ENCODE measurements at regions not wholly inside any gene's neighbourhood (a gene's known extent, or its start where the extent isn't known, plus 50 kb on each side); places are given as distances from the start of the nearest gene placed in this dataset.

GRCh38 chr3:147757866-147758265 is 348.7 kb downstream of the ZIC1 start:
- Histone ChIP-seq H3K4me1 (no peaks in the 10 kb centered on the region), H3K4me2 (no peak overlapping the region), H3K4me3 (no peak overlapping the region), H3K27ac (no peak overlapping the region), H3K9me3 (no peaks in the 10 kb centered on the region)
- ChIA-PET POLR2A (no interaction called here), CTCF (no interaction called here)
- ATAC-seq (no peak), DNase-seq (ENCODE audit: low read depth in 1 of 2, low spot score in 1 of 2) (no peak), FAIRE-seq (no peak)
- 33% methylated on average over 3 of the region's 3 CpGs for WGBS (ENCODE audit: missing lambda C conversion rate)
- TF ChIP-seq, protein P1, sequence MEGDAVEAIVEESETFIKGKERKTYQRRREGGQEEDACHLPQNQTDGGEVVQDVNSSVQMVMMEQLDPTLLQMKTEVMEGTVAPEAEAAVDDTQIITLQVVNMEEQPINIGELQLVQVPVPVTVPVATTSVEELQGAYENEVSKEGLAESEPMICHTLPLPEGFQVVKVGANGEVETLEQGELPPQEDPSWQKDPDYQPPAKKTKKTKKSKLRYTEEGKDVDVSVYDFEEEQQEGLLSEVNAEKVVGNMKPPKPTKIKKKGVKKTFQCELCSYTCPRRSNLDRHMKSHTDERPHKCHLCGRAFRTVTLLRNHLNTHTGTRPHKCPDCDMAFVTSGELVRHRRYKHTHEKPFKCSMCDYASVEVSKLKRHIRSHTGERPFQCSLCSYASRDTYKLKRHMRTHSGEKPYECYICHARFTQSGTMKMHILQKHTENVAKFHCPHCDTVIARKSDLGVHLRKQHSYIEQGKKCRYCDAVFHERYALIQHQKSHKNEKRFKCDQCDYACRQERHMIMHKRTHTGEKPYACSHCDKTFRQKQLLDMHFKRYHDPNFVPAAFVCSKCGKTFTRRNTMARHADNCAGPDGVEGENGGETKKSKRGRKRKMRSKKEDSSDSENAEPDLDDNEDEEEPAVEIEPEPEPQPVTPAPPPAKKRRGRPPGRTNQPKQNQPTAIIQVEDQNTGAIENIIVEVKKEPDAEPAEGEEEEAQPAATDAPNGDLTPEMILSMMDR (IDR thresholded peaks at IDR 0.05) = no peak
- TF ChIP-seq MAFK (IDR thresholded peaks at IDR 0.05; ENCODE audit: partially characterized antibody) (no peak), CHD4 (IDR thresholded peaks at IDR 0.05; ENCODE audit: borderline replicate concordance) (no peak), CBX8 (IDR thresholded peaks at IDR 0.05) (no peak), KDM1A (IDR thresholded peaks at IDR 0.05; ENCODE audit: low read depth) (no peak), JUN (IDR thresholded peaks at IDR 0.05) (no peak), CBX2 (IDR thresholded peaks at IDR 0.05; ENCODE audit: borderline replicate concordance, low read depth) (no peak)

DNA sequence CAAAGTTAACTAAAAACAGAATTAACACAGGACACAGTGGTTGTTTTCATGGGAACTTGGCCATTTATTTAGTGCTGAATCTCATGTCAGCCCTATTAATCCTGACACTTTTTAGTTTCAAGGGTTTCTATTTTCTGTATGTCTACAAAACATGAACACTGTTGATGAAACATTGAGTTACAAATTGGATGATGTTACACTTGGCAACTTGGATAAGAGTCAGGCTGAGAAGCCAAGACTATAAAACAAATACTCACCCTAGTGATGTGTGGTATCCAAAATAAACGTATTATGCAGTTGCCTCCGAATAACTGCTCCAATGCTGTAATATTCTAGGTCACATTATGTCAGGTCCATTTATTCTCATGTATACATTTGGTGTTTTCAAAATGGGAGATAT is 349.6 kb downstream of the ZIC1 start:
- H3K4me3 ChIP-seq = no peak overlapping the region
- no peaks in the 10 kb centered on the region for H3K4me1 ChIP-seq
- TF ChIP-seq FOSB (CRISPR knock-in tag; IDR thresholded peaks at IDR 0.05) (no peak), HDAC2 (IDR thresholded peaks at IDR 0.05) (no peak), KDM1A (IDR thresholded peaks at IDR 0.05; ENCODE audit: low read depth) (no peak), MAX (IDR thresholded peaks at IDR 0.05) (no peak), GATA3 (IDR thresholded peaks at IDR 0.05; ENCODE audit: borderline replicate concordance) (no peak), SREBF2 (IDR thresholded peaks at IDR 0.05) (no peak)
- no peak for DNase-seq (ENCODE audit: low read depth in 1 of 2, low spot score in 1 of 2)
- no peak overlapping the region for H3K4me2 ChIP-seq
- H3K9me3 ChIP-seq = no peaks in the 10 kb centered on the region
- ChIA-PET POLR2A (no interaction called here), CTCF (no interaction called here)
- H3K27ac ChIP-seq = no peak overlapping the region
- no peak for FAIRE-seq
- ATAC-seq = no peak
- WGBS (ENCODE audit: missing lambda C conversion rate) = 20% methylated on average over 2 of the region's 2 CpGs

- ATAC-seq (no peak), FAIRE-seq (no peak), DNase-seq (ENCODE audit: low read depth in 1 of 2, low spot score in 1 of 2) (no peak)
- Histone ChIP-seq H3K9me3 (no peaks in the 10 kb centered on the region), H3K27ac (no peak overlapping the region), H3K4me3 (no peak overlapping the region), H3K4me2 (no peak overlapping the region), H3K4me1 (no peaks in the 10 kb centered on the region)
- ChIA-PET POLR2A (no interaction called here), CTCF (no interaction called here)
- WGBS (ENCODE audit: missing lambda C conversion rate) = 7% methylated on average over 1 of the region's 1 CpG
- TF ChIP-seq USF2 (IDR thresholded peaks at IDR 0.05) = no peak
- TF ChIP-seq ZNF302 (CRISPR knock-in tag; IDR thresholded peaks at IDR 0.05) = no peak
- no peak for TF ChIP-seq RNF2 (IDR thresholded peaks at IDR 0.05; ENCODE audit: borderline replicate concordance, low read depth)
- TF ChIP-seq, protein P2, sequence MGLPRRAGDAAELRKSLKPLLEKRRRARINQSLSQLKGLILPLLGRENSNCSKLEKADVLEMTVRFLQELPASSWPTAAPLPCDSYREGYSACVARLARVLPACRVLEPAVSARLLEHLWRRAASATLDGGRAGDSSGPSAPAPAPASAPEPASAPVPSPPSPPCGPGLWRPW (IDR thresholded peaks at IDR 0.05) = no peak
- no peak for TF ChIP-seq CEBPB (IDR thresholded peaks at IDR 0.05)
- no peak for TF ChIP-seq HDAC2 (IDR thresholded peaks at IDR 0.05)
- TF ChIP-seq SMC3 (IDR thresholded peaks at IDR 0.05) = no peak
Observed at GRCh38 chr3:147760085-147760484, 350.9 kb downstream of the ZIC1 start.

DNA sequence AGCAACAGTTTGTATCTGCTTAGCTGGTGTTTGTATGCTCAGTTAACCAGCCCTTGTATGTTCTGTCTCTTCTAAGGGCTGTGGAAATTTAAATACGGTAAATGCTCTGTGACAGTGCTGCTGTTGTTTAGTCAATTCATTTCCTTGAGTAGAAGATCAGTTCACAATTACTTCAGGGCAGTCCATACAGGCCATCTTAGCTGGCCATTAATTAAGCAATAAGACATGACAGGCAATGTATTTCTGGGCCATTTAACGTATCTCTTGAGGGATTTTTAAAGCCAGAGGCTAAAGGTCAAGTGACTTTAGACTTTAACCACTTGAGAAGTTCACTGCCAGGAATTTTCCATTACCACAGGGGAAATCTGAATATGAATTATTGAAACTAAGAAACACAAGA is 351.8 kb downstream of the ZIC1 start:
- no peak for ATAC-seq
- CTCF ChIA-PET = no interaction called here
- no peak overlapping the region for H3K4me2 ChIP-seq
- 7% methylated on average over 2 of the region's 2 CpGs for WGBS (ENCODE audit: missing lambda C conversion rate)
- no peaks in the 10 kb centered on the region for H3K9me3 ChIP-seq
- POLR2A ChIA-PET = no interaction called here
- no peak for DNase-seq (ENCODE audit: low read depth in 1 of 2, low spot score in 1 of 2)
- no peak overlapping the region for H3K27ac ChIP-seq
- no peaks in the 10 kb centered on the region for H3K4me1 ChIP-seq
- no peak for FAIRE-seq
- no peak overlapping the region for H3K4me3 ChIP-seq
- TF ChIP-seq ELK1 (IDR thresholded peaks at IDR 0.05; ENCODE audit: low read depth, low read length) = no peak
- no peak for TF ChIP-seq CHD2 (IDR thresholded peaks at IDR 0.05; ENCODE audit: low read length, partially characterized antibody)
- TF ChIP-seq NR3C1 (IDR thresholded peaks at IDR 0.05) = no peak
- TF ChIP-seq RCOR1 (IDR thresholded peaks at IDR 0.05; ENCODE audit: low read depth, low read length) = no peak
- TF ChIP-seq, protein P1 (IDR thresholded peaks at IDR 0.05) = no peak
- TF ChIP-seq KDM5A (IDR thresholded peaks at IDR 0.05) = no peak
- no peak for TF ChIP-seq MAZ (IDR thresholded peaks at IDR 0.05; ENCODE audit: borderline replicate concordance, low read depth, low read length)
- TF ChIP-seq CBX2 (IDR thresholded peaks at IDR 0.05; ENCODE audit: borderline replicate concordance, low read depth) = no peak
- TF ChIP-seq, protein P3, sequence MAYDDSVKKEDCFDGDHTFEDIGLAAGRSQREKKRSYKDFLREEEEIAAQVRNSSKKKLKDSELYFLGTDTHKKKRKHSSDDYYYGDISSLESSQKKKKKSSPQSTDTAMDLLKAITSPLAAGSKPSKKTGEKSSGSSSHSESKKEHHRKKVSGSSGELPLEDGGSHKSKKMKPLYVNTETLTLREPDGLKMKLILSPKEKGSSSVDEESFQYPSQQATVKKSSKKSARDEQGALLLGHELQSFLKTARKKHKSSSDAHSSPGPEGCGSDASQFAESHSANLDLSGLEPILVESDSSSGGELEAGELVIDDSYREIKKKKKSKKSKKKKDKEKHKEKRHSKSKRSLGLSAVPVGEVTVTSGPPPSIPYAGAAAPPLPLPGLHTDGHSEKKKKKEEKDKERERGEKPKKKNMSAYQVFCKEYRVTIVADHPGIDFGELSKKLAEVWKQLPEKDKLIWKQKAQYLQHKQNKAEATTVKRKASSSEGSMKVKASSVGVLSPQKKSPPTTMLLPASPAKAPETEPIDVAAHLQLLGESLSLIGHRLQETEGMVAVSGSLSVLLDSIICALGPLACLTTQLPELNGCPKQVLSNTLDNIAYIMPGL (CRISPR knock-in tag; IDR thresholded peaks at IDR 0.05; ENCODE audit: borderline replicate concordance) = no peak
- TF ChIP-seq ZNF302 (CRISPR knock-in tag; IDR thresholded peaks at IDR 0.05) = no peak
